ENCODE measurements at regions not wholly inside any gene's neighbourhood (a gene's known extent, or its start where the extent isn't known, plus 50 kb on each side); places are given as distances from the start of the nearest gene placed in this dataset.
"Not testable (repeated sequence)": the region's sequence is repeated elsewhere in the genome, so short reads cannot be mapped to it uniquely, and the experiment has no call there.

DNA sequence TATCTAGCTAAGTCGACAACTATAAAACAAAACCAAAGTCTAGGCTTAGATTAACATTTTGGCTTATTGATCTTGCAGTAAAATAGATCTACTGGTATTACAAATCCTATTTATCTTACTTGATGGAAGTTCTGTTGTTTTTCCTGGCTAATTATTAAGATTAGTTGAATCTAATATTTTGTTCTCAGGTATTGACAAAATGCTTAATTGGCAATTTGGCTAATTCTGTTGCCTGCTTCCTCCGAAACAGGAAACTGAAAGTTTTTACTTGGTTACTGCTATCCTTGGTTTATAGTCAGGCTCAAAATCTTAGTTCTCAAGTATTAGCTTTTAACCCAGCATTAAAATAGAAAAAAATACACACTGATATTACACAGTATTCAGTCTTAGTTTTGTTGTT, 820.5 kb downstream of the NR2F1-AS1 start:
- no peak for DNase-seq

- no peak for DNase-seq
Measured at GRCh38 chr5:92758552-92758951, 822.5 kb downstream of the NR2F1-AS1 start.

DNA sequence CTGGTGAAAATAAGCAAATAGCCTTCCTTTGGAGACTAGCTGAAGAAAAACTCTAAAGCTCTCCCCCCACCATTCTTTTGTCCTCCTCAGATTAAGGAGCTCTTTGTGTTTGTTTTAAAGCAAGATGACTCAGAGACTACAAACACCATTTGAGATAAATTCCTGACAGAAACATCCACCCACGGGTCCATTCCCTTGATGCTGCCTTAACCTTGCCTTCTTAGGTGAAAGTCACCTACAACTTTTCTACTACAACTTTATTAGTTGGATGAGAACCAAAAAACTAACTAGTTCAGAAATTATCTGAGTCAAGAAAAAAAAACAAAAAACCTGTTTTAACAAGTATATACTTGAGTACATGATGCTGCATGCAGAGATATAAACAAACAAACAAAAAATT, 831.1 kb downstream of the NR2F1-AS1 start:
- DNase-seq = no peak

GRCh38 chr5:92748072-92748676, 832.8 kb downstream of the NR2F1-AS1 start:
- DNase-seq = no peak

GRCh38 chr5:92741906-92742305, 839.1 kb downstream of the NR2F1-AS1 start:
- no peak for DNase-seq

DNA sequence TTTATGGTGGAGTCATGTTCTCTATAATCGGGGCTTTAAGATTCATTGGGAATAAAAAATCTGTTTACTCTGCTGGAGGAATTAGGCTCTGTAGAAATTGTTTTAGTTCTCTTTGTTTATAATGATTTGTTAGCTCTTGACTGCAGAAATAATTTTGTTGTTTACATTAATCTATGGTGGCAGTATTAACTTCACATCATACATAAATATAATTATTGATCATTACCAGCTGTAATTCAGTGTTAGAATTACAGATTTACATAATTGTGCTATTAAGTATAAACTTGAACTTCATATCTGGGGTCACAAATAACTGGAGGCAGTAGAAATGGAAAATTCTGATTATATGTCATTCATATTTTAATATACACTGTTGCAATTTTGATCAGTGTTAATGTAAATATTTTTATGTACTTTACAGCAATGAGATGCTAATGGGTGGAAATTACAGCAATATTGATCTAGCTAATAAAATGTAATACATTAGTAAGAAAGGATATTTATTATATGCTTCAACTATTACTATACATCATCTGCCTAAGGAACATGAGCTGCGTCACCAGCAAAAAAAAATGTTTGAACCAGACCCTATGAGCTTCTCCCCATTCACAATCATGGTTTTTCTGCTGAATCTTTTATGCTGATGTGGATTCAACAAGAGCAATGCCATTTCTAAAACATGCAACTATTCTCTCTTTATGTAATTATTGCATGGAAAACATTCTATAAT, 846.6 kb downstream of the NR2F1-AS1 start:
- DNase-seq = no peak

DNA sequence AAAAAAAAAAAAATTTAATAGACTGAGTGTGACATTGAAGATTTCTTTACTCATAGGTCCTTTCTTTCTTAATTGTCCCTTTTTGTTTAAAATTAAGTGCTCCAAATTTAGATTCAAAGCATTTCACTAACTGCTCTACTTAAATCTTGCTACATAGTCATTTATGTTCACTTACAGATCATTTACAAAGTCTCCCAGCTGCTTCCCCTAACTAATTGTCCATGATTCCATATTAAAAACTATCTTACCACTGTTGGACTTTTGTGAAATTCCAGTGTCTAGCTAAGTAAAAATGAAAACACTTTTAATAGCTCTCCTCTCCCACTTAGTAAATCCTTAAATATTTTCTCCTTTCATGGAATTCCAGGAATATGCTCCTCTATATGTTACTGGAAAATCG, 850.5 kb downstream of the NR2F1-AS1 start:
- no peak for DNase-seq

- DNase-seq = no peak
Measured at GRCh38 chr5:92729088-92729487, 851.9 kb downstream of the NR2F1-AS1 start.

- DNase-seq = no peak
Measured at GRCh38 chr5:92715946-92716520, 865.0 kb downstream of the NR2F1-AS1 start.

DNA sequence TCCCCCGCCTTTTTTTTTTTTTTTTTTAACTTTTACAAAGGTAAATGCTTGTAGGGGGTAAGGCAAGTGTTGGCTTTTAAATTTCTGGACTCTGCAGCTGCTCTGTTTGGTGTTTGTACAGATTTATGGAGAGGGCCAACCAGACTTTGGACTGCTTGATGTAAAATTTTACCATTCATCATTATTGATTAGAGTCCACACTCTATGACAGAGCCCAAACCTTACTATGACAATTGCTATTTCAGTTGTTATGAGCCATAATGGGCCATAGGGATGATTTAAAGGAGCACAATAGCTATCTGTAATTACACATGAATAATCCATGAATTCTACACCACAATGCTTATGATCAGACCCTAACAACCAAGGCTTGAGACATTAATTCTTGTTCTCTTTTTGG, 867.2 kb downstream of the NR2F1-AS1 start:
- DNase-seq = no peak

DNA sequence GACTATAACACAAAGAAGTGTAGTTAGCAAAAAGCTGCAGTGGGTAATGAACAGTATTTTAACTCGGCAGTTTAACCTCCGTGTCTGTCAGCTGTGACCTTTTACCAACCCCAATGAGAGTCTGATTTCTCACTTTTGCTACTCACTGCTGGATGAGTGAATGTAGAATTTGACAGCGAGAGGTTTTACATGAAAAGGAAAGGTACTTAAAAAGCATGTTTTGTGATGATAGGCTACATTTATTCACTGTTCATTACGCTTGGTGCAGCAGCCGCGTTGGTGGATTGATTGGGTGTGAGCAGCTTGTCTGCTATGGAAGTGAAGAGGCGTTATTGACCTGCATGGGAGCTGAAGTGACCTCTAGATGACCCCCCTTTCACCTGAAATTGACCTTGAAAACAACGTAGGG, 867.7 kb downstream of the NR2F1-AS1 start:
- no peak for DNase-seq

- no peak for DNase-seq
Measured at GRCh38 chr5:92711956-92712355, 869.1 kb downstream of the NR2F1-AS1 start.

DNA sequence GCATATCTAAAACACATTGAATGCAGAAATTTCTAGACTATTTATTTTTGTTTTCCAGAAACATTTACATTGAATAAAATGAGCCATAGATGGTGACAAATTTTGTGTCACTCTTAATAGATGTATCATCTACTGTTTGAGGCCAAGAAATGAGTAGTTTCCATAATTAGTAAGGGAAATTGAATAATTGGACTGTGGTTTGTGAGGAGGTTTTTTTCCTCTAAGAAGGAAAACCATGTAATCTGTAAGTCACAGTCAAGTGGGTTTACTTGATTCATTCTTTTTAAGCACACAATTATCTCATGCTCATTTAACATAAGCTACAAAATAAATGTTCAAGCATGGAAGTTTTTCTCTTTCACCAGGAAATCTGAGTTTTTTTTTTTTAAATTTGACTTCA, 876.4 kb downstream of the NR2F1-AS1 start:
- DNase-seq = no peak

GRCh38 chr5:92703976-92704375, 877.0 kb downstream of the NR2F1-AS1 start:
- DNase-seq = no peak

DNA sequence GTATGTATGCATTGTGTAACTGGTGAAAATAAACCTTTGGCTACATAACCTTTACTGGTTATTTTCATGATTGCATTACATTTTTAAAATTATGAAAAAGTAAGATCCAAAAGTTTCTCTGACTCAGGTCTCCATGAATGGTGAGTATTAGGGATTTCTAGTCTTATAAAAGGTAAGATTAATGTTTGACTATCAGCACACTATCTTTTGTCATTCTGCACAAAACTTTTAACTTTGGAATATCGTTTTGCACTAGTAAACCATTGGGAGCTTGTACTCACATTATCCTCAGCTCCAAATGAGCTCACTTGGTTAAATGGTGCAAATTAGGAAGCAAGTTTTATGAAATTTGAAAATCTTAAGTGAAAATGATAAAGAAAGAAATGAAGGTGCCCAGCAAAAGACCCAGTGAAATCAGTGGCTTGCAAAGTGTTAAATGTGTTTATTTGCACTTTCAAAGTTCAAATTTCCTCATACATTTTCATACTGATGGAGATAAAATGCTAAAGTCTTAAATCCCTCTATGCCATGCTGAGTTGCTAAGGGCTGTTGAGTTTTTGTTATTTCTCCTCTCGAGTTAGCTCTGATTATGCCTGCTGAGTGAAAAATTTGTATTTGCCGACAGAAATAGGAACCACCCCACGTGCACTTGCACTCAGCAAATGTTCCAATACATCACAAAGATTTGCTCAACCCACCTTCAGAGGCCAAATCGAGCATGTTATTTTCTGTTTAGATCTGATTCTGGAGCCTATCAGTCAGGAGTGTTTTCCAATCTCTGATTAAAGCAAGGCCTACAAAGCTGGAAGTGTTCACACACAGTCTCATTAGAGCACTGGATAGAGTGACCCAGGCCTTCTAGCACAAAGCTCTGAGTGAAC, 885.7 kb downstream of the NR2F1-AS1 start:
- DNase-seq = no peak

DNA sequence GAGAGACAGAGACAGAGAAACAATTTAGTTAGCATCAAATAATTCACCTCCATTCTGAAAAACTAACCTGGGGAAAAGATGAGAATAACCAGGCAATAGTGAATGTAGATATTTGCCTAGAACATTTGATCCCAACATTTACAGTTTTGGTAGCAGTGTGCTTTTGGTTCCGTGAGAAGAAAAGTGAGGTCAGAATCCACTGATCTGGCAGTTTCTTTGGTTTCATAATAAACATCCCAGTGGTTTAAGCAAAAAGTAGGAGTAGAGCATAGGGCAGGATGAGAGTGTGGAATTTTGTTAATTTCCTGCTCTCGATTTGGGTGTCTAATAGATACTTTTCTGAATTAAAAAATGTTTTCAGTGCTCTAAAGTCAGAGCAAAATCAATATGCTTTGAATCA, 887.0 kb downstream of the NR2F1-AS1 start:
- no peak for DNase-seq

DNA sequence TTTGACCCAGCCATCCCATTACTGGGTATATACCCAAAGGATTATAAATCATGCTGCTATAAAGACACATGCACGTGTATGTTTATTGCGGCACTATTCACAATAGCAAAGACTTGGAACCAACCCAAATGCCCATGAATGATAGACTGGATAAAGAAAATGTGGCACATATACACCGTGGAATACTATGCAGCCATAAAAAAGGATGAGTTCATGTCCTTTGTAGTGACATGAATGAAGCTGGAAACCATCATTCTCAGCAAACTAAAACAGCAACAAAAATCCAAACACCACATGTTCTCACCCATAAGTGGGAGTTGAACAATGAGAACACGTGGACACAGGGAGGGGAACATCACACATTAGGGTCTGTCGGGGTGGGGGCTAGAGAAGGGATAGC, 889.1 kb downstream of the NR2F1-AS1 start:
- DNase-seq = not testable (repeated sequence)

DNA sequence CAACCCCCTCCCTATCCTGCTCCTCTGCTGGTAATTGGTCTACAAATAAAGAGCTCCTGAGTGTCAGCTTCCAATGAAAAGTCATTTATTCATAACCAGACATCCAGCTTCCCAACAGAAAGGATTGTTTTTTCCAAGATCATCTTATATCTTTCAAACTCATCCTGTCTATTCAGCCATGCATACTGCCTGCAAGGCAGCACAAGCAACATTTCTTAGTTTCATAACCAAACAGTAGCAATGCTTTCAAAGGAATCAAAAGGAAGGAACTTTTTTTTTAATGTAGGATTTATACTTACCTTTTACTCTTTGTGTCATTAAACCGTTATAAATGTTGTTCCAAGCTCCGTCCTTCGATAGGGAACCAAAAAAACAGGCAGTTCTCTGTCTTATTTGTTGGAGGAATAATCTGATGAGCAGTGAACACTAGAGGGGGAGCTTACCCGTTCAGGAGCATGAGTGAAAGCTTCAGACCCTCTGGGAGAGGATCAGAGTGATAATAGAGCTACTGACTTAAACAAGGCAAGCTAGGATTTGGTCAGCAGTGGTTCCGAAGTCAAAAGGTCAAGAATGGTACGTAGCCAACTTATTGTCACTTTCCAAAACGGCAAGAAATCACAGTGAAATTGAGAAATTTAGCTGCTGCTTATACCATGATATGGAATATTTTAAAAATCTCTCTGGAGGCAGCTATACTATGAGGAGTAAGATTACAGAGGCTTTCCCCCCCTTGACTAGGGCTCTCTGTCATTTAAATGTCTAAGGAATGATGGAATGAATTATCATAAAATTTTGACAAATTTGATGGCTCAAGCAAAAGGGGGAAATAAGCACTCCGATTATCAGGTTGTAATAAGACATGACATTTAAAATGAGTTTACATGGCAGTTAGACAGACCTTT, 892.9 kb downstream of the NR2F1-AS1 start:
- DNase-seq = no peak

GRCh38 chr5:92678640-92679039, 902.4 kb downstream of the NR2F1-AS1 start:
- no peak for DNase-seq

- no peak for DNase-seq
Measured at GRCh38 chr5:92676215-92677165, 904.5 kb downstream of the NR2F1-AS1 start.

DNA sequence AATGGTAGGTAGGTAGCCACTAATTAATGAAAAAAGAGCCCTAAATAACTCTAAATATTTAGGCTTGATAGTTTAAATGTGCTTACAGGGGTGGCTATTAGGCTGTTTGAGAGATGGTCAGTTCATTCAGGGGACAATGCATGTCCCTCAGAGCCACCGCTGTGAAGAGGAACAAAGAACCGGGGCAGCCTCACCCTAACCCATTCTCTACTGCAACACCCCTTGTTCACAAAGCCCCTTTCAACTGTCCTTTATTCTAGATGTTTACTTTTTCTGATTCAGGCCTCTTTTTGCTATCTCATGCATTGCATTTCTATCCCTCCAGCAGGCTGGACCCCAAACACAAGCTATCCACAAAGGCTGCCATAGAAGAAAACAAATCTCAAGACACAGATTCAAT, 906.7 kb downstream of the NR2F1-AS1 start:
- DNase-seq = no peak

All from MV-4-11 (cell line).